ENCODE measurements at regions not wholly inside any gene's neighbourhood (a gene's known extent, or its start where the extent isn't known, plus 50 kb on each side); places are given as distances from the start of the nearest gene placed in this dataset.
"Not testable (repeated sequence)": the region's sequence is repeated elsewhere in the genome, so short reads cannot be mapped to it uniquely, and the experiment has no call there.

DNA sequence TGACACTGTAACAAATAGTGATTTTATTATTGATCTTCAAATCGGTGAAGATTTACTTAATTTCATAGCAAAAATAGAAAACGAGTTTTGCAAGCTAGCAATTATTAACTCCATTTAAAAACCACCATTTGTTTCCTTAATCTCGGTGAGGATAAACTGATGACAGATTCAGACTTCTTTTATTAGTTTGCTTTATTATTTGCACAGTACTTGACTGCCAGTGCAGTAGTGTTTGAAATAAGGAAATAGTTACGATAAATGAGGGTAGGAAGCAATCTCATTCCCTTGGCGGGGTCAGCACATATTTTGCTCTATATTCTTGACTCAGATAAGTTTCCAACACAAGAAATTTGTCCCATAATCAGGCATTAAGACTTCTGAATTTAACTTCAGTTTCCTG is 161.7 kb upstream of the PLGLB1 start:
- H3K9me3 Mint-ChIP-seq (ENCODE audit: unreplicated experiment); POLR2A ChIA-PET; H3K36me3 ChIP-seq (ENCODE audit: control insufficient read depth, insufficient read depth, low read length); H3K4me3 ChIP-seq (ENCODE audit: low read depth, low read length); H3K27me3 Mint-ChIP-seq (ENCODE audit: insufficient read depth, unreplicated experiment); H3K27ac Mint-ChIP-seq (ENCODE audit: unreplicated experiment); intact Hi-C loops (cut with micrococcal nuclease; ENCODE audit: unreplicated experiment); H3K4me1 Mint-ChIP-seq (ENCODE audit: low read depth, unreplicated experiment); DNase-seq; H3K9me3 ChIP-seq; BruUV-seq (replicated peaks); H3K27me3 ChIP-seq (replicated peaks; ENCODE audit: control insufficient read depth, insufficient read depth, low read length); H3K36me3 Mint-ChIP-seq (ENCODE audit: insufficient read depth, unreplicated experiment); H3K4me3 Mint-ChIP-seq (ENCODE audit: unreplicated experiment); CTCF ChIA-PET; H3K4me1 ChIP-seq: not testable (repeated sequence)

GRCh38 chr2:87184260-87184659 is 162.6 kb upstream of the PLGLB1 start:
- H3K9me3 ChIP-seq; H3K4me1 Mint-ChIP-seq (ENCODE audit: low read depth, unreplicated experiment); intact Hi-C loops (cut with micrococcal nuclease; ENCODE audit: unreplicated experiment); H3K27me3 Mint-ChIP-seq (ENCODE audit: insufficient read depth, unreplicated experiment); H3K4me3 Mint-ChIP-seq (ENCODE audit: unreplicated experiment); BruUV-seq (replicated peaks); H3K36me3 ChIP-seq (ENCODE audit: control insufficient read depth, insufficient read depth, low read length); H3K4me3 ChIP-seq (ENCODE audit: low read depth, low read length); CTCF ChIA-PET; DNase-seq; H3K4me1 ChIP-seq; H3K27ac Mint-ChIP-seq (ENCODE audit: unreplicated experiment); H3K9me3 Mint-ChIP-seq (ENCODE audit: unreplicated experiment); POLR2A ChIA-PET; H3K27me3 ChIP-seq (replicated peaks; ENCODE audit: control insufficient read depth, insufficient read depth, low read length); H3K36me3 Mint-ChIP-seq (ENCODE audit: insufficient read depth, unreplicated experiment): not testable (repeated sequence)

GRCh38 chr2:87189214-87189613 is 167.6 kb upstream of the PLGLB1 start:
- H3K36me3 Mint-ChIP-seq (ENCODE audit: insufficient read depth, unreplicated experiment); H3K4me3 Mint-ChIP-seq (ENCODE audit: unreplicated experiment); H3K4me3 ChIP-seq (ENCODE audit: low read depth, low read length); H3K36me3 ChIP-seq (ENCODE audit: control insufficient read depth, insufficient read depth, low read length); BruUV-seq (replicated peaks); POLR2A ChIA-PET; H3K27ac Mint-ChIP-seq (ENCODE audit: unreplicated experiment); intact Hi-C loops (cut with micrococcal nuclease; ENCODE audit: unreplicated experiment); CTCF ChIA-PET; H3K4me1 ChIP-seq; H3K27me3 ChIP-seq (replicated peaks; ENCODE audit: control insufficient read depth, insufficient read depth, low read length); H3K27me3 Mint-ChIP-seq (ENCODE audit: insufficient read depth, unreplicated experiment); H3K9me3 ChIP-seq; H3K9me3 Mint-ChIP-seq (ENCODE audit: unreplicated experiment); H3K4me1 Mint-ChIP-seq (ENCODE audit: low read depth, unreplicated experiment); DNase-seq: not testable (repeated sequence)

DNA sequence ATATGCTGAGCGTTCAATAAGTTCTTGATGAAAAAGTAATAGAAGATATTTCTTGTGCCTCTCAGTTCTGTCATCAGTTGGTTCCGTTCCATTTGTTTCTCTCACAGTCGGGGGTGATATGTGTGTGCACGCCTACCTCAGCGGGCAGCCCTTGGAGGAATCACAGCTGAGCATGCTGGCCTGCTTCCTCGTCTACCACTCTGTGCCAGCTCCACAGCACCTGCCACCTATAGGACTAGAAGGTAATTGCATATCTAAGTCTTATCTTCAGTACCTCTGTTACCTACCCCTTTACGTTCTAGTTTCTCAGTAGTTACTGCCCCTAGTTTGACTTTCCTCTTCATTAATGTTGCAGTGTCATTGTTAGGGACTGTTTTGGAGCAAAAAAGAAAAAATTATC is 171.7 kb upstream of the PLGLB1 start:
- H3K27me3 ChIP-seq (replicated peaks; ENCODE audit: control insufficient read depth, insufficient read depth, low read length); H3K9me3 ChIP-seq; BruUV-seq (replicated peaks); H3K4me1 Mint-ChIP-seq (ENCODE audit: low read depth, unreplicated experiment); POLR2A ChIA-PET; H3K27ac Mint-ChIP-seq (ENCODE audit: unreplicated experiment); H3K36me3 ChIP-seq (ENCODE audit: control insufficient read depth, insufficient read depth, low read length); H3K27me3 Mint-ChIP-seq (ENCODE audit: insufficient read depth, unreplicated experiment); DNase-seq; H3K9me3 Mint-ChIP-seq (ENCODE audit: unreplicated experiment); CTCF ChIA-PET; H3K4me3 Mint-ChIP-seq (ENCODE audit: unreplicated experiment); H3K4me3 ChIP-seq (ENCODE audit: low read depth, low read length); H3K4me1 ChIP-seq; intact Hi-C loops (cut with micrococcal nuclease; ENCODE audit: unreplicated experiment); H3K36me3 Mint-ChIP-seq (ENCODE audit: insufficient read depth, unreplicated experiment): not testable (repeated sequence)

- H3K27me3 ChIP-seq (replicated peaks; ENCODE audit: control insufficient read depth, insufficient read depth, low read length); intact Hi-C loops (cut with micrococcal nuclease; ENCODE audit: unreplicated experiment); H3K9me3 Mint-ChIP-seq (ENCODE audit: unreplicated experiment); H3K4me1 ChIP-seq; POLR2A ChIA-PET; H3K9me3 ChIP-seq; H3K36me3 Mint-ChIP-seq (ENCODE audit: insufficient read depth, unreplicated experiment); BruUV-seq (replicated peaks); H3K27ac Mint-ChIP-seq (ENCODE audit: unreplicated experiment); H3K4me3 ChIP-seq (ENCODE audit: low read depth, low read length); CTCF ChIA-PET; H3K4me3 Mint-ChIP-seq (ENCODE audit: unreplicated experiment); H3K4me1 Mint-ChIP-seq (ENCODE audit: low read depth, unreplicated experiment); H3K27me3 Mint-ChIP-seq (ENCODE audit: insufficient read depth, unreplicated experiment); H3K36me3 ChIP-seq (ENCODE audit: control insufficient read depth, insufficient read depth, low read length); DNase-seq: not testable (repeated sequence)
Measured at GRCh38 chr2:87194254-87194999, 172.8 kb upstream of the PLGLB1 start.

DNA sequence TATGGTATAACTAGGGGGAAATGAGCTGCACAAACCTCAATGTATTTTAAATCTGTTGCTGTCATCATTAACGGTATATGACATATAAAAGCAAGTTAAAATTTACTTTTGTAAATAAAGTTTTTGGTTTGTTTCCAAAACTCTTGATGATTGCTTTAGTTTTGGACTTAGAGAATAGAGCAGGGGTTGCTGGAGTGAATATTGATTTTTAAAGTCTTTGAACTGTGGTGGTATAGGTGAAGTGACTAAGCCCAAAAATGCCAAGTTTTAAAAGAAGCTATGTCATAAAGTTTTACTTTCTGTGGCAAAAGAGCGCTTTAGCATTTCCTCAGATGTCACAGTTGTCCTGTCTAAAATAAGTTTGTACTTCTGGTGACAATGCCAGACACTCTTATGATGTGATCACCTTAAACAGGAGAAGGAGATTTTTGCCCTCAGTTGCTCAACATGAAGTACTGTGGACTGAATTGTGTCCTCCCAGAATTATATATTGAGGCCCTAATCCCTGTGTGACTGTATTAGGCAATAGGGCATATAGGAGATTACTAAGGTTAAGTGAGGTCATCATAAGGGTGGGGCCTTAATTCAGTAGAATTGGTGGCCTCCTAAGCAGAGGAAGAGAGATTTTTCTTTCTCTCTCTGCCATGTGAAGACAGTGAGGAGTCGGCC is 175.2 kb upstream of the PLGLB1 start:
- CTCF ChIA-PET; H3K9me3 ChIP-seq; H3K9me3 Mint-ChIP-seq (ENCODE audit: unreplicated experiment); intact Hi-C loops (cut with micrococcal nuclease; ENCODE audit: unreplicated experiment); H3K27me3 ChIP-seq (replicated peaks; ENCODE audit: control insufficient read depth, insufficient read depth, low read length); H3K27me3 Mint-ChIP-seq (ENCODE audit: insufficient read depth, unreplicated experiment); H3K36me3 Mint-ChIP-seq (ENCODE audit: insufficient read depth, unreplicated experiment); H3K4me3 ChIP-seq (ENCODE audit: low read depth, low read length); H3K27ac Mint-ChIP-seq (ENCODE audit: unreplicated experiment); H3K4me1 Mint-ChIP-seq (ENCODE audit: low read depth, unreplicated experiment); H3K4me1 ChIP-seq; H3K4me3 Mint-ChIP-seq (ENCODE audit: unreplicated experiment); H3K36me3 ChIP-seq (ENCODE audit: control insufficient read depth, insufficient read depth, low read length); DNase-seq; POLR2A ChIA-PET; BruUV-seq (replicated peaks): not testable (repeated sequence)

DNA sequence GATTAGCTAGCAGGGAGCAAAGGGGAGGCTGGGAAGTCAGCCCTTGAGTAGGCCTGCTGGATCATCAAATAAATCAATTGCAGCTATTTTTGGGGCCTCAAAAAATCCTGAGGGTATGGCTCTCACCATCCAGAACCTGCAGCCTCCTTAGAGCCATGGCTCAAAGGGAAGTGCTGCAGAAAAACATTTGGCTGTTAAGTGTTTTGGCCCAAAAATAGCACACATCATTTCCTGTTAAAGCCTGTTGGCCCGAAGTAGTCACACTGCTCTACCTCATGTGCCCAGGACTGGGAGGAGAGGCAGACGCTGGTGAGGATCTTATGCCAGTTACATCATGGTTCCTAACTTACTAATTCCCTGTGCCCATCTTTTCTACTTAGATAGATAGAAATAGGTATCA is 176.8 kb upstream of the PLGLB1 start:
- H3K27me3 Mint-ChIP-seq (ENCODE audit: insufficient read depth, unreplicated experiment); H3K27ac Mint-ChIP-seq (ENCODE audit: unreplicated experiment); intact Hi-C loops (cut with micrococcal nuclease; ENCODE audit: unreplicated experiment); CTCF ChIA-PET; H3K4me3 ChIP-seq (ENCODE audit: low read depth, low read length); H3K9me3 Mint-ChIP-seq (ENCODE audit: unreplicated experiment); BruUV-seq (replicated peaks); H3K36me3 Mint-ChIP-seq (ENCODE audit: insufficient read depth, unreplicated experiment); H3K36me3 ChIP-seq (ENCODE audit: control insufficient read depth, insufficient read depth, low read length); H3K4me1 ChIP-seq; H3K27me3 ChIP-seq (replicated peaks; ENCODE audit: control insufficient read depth, insufficient read depth, low read length); H3K9me3 ChIP-seq; DNase-seq; POLR2A ChIA-PET; H3K4me1 Mint-ChIP-seq (ENCODE audit: low read depth, unreplicated experiment); H3K4me3 Mint-ChIP-seq (ENCODE audit: unreplicated experiment): not testable (repeated sequence)
